ENCODE measurements at regions not wholly inside any gene's neighbourhood (a gene's known extent, or its start where the extent isn't known, plus 50 kb on each side); places are given as distances from the start of the nearest gene placed in this dataset.

DNA sequence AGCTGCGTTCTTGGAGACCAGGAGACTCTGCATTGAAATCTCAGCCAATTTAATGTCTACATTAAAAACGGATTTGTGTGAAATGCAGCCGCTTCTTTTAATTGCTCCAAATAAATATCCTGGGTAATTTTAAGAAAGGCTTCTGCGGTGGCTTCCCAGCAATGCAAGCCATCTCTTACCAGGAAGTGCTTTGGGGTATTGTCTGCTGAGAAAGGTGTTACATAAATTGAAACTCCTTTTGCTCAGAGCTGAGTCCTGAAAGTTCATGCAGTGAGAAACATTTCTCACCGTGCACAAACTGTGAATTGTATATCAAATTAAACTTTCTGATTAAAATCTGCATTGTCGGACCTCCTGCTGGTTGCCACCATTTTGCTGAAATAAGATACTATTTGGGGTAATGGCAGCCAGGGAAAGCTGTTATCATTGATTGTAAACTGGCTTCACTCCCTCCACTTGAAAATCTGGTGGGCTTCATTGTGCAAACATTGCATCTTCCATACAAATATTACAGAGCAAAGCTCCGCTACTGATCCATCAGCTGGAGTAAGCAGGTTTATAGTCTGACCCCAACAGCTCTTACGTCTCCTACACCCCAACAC, 59.5 kb downstream of the ZIC5 start:
- 68 to 76% (median 76%) methylated on average over 8 of the region's 8 CpGs for WGBS, 3 donors
- Histone ChIP-seq H3K9me3 (no peaks in the 10 kb centered on the region), H3K4me3 (no peak overlapping the region), H3K27me3 (no peaks in the 10 kb centered on the region), H3K27ac (no peak overlapping the region), H3K4me1 (ENCODE audit: insufficient read depth) (no peaks in the 10 kb centered on the region), H3K36me3 (no peaks in the 10 kb centered on the region)
- TF ChIP-seq EP300 (IDR thresholded peaks at IDR 0.05) (no peak), POLR2A (IDR thresholded peaks at IDR 0.05) (no peak)
- TF ChIP-seq, protein P1, sequence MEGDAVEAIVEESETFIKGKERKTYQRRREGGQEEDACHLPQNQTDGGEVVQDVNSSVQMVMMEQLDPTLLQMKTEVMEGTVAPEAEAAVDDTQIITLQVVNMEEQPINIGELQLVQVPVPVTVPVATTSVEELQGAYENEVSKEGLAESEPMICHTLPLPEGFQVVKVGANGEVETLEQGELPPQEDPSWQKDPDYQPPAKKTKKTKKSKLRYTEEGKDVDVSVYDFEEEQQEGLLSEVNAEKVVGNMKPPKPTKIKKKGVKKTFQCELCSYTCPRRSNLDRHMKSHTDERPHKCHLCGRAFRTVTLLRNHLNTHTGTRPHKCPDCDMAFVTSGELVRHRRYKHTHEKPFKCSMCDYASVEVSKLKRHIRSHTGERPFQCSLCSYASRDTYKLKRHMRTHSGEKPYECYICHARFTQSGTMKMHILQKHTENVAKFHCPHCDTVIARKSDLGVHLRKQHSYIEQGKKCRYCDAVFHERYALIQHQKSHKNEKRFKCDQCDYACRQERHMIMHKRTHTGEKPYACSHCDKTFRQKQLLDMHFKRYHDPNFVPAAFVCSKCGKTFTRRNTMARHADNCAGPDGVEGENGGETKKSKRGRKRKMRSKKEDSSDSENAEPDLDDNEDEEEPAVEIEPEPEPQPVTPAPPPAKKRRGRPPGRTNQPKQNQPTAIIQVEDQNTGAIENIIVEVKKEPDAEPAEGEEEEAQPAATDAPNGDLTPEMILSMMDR (IDR thresholded peaks at IDR 0.05) = no peak
- intact Hi-C loops (cut with DNase I) = loop anchor here in 3 of 4 donors (10.0 kb wide), 2 partner anchors 323 to 603 kb away; no protein-coding TSS in a partner anchor
- DNase-seq = no peak

DNA sequence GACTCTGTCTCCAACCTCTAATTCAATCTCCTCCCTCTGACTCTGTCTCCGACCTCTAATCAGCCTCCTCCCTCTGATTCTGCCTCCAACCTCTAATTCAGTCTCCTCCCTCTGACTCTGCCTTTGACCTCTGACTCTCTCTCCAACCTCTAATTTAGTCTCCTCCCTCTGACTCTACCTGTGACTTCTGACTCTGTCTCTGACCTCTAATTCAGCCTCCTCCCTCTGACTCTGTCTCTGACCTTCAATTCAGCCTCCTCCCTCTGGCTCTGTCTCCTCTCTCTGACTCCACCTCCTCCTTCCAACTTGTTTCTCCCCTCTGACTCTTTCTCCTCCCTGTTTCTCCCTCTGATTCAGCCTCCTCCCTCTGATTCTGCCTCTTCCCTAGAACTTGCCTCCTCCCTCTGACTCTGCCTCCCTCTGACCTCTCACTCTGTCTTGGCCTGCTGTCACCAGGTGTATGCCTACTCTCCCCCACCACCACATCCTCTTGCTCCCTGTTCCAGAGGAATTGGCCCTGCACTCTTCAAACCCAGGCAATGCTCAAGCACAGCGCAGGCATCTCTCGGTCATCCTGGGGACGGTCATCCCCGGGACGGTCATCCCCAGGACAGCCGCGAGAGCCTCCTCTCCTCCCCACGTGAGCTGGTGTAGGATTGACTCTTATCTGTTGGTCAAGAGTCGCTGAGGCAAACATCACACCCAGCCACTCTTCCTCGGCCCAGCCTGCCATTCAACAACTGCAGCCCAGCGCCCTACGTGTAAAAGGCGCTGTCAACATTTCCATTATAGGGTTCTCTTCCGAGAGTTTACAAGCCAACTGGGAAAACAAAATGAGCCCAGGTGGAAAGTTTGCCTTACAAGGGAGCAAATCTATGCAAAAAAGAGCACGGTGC, 60.2 kb downstream of the ZIC5 start:
- H3K9me3 ChIP-seq = no peaks in the 10 kb centered on the region
- H3K4me1 ChIP-seq (ENCODE audit: insufficient read depth) = no peaks in the 10 kb centered on the region
- no peak overlapping the region for H3K27ac ChIP-seq
- H3K27me3 ChIP-seq = no peaks in the 10 kb centered on the region
- no peak overlapping the region for H3K4me3 ChIP-seq
- TF ChIP-seq, protein P1 (IDR thresholded peaks at IDR 0.05) = no peak
- no peak for TF ChIP-seq EP300 (IDR thresholded peaks at IDR 0.05)
- TF ChIP-seq POLR2A (IDR thresholded peaks at IDR 0.05) = no peak
- DNase-seq = no peak
- 61 to 67% (median 64%) methylated on average over 16 of the region's 16 CpGs for WGBS, 3 donors
- H3K36me3 ChIP-seq = no peaks in the 10 kb centered on the region
- intact Hi-C loops (cut with DNase I) = loop anchor here in 3 of 4 donors (10.0 kb wide), 2 partner anchors 323 to 603 kb away; no protein-coding TSS in a partner anchor

DNA sequence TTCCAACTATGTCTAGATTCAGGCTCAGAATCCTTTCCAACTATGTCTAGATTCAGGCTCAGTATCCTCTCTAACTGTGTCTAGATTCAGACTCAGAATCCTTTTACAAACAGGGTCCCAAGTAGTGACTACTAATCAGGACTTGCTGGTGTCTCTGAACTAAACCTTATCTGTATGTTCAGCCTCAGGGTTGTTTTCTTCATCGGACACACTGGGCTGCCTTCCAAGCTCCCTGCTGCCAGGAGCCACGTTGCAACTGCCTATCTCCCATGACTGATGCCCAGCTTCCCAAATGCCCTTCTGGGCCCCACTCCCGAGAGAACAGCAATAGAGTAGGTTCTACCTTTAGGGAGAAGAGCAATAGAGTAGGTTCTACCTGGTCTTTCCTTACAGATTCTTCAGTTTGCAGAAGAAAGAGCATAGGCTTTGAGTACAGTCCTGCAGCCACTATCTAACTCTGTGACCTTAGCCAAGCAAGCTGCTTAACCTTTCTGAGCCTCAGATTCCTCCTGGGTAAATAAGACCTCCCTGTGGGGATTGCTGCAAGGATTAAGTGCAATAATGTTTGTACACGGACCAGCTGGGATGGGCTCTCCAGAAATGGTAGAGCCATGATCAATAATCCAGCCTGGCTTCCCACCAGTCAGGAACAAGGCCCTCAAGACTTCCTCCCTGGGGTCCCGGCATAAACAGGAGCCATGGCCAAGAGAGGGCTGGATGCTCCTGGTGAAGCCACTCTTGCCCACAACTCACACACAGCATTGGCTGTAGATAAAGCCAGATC, 61.5 kb downstream of the ZIC5 start:
- no peak overlapping the region for H3K4me3 ChIP-seq
- no peak for DNase-seq
- WGBS, 3 donors = 33 to 40% (median 34%) methylated on average over 5 of the region's 5 CpGs
- H3K36me3 ChIP-seq = no peaks in the 10 kb centered on the region
- no peaks in the 10 kb centered on the region for H3K4me1 ChIP-seq (ENCODE audit: insufficient read depth)
- intact Hi-C loops (cut with DNase I) = loop anchor here in 3 of 4 donors (10.0 kb wide), 2 partner anchors 325 to 605 kb away; no protein-coding TSS in a partner anchor
- H3K27me3 ChIP-seq = no peaks in the 10 kb centered on the region
- H3K9me3 ChIP-seq = no peaks in the 10 kb centered on the region
- TF ChIP-seq, protein P1 (IDR thresholded peaks at IDR 0.05) = no peak
- no peak for TF ChIP-seq POLR2A (IDR thresholded peaks at IDR 0.05)
- no peak for TF ChIP-seq EP300 (IDR thresholded peaks at IDR 0.05)
- no peak overlapping the region for H3K27ac ChIP-seq

DNA sequence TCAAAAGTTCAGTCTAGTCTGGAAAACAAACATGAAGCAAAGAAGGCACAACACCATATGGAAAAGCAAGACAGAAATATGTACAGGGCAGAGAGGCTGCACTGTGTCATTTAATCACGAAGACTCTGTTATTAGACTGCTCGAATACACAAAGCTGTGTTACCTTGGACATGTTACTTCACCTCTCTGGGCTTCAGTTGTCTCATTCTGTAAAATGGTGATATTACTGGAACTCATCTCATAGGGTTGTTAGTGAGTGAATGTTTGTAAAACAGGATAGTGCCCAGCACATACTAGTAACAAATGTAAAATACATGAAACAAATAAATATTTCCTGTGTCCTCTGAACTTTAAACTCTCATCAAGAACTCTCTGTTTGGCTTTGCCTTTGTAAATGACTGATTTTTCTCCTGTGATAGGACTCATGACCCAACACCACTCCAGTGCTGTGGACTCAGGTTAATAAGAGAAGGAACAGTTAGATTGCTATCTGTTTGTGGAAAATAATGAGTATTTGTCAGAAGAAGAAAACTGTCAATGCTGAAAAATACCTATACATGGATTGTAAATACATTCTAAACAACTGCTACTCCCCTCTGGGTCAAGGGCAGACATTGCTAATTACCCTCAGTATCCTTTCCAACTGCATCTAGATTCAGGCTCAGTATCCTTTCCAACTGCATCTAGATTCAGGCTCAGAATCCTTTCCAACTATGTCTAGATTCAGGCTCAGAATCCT, 62.3 kb downstream of the ZIC5 start:
- WGBS, 3 donors = 83 to 92% (median 89%) methylated on average over 2 of the region's 2 CpGs
- Histone ChIP-seq H3K4me1 (ENCODE audit: insufficient read depth) (no peaks in the 10 kb centered on the region), H3K4me3 (no peak overlapping the region), H3K27ac (no peak overlapping the region), H3K36me3 (no peaks in the 10 kb centered on the region), H3K9me3 (no peaks in the 10 kb centered on the region), H3K27me3 (no peaks in the 10 kb centered on the region)
- TF ChIP-seq, protein P1 (IDR thresholded peaks at IDR 0.05) = no peak
- TF ChIP-seq POLR2A (IDR thresholded peaks at IDR 0.05) (no peak), EP300 (IDR thresholded peaks at IDR 0.05) (no peak)
- DNase-seq = no peak
- intact Hi-C loops (cut with DNase I) = no loop called here
